ENCODE measurements at regions not wholly inside any gene's neighbourhood (a gene's known extent, or its start where the extent isn't known, plus 50 kb on each side); places are given as distances from the start of the nearest gene placed in this dataset.
"Not testable (repeated sequence)": the region's sequence is repeated elsewhere in the genome, so short reads cannot be mapped to it uniquely, and the experiment has no call there.

- no peak for DNase-seq
- TF ChIP-seq GATA1 (IDR thresholded peaks at IDR 0.05; ENCODE audit: low read depth, low read length) (no peak), POLR2A (IDR thresholded peaks at IDR 0.05; ENCODE audit: low read length) (no peak)
These were observed 563.1 kb upstream of the LINC00305 start for GRCh38 chr18:64712035-64712434.

GRCh38 chr18:64710105-64710861, 561.4 kb upstream of the LINC00305 start:
- no peak for DNase-seq
- no peak for TF ChIP-seq POLR2A (IDR thresholded peaks at IDR 0.05; ENCODE audit: low read length)
- TF ChIP-seq GATA1 (IDR thresholded peaks at IDR 0.05; ENCODE audit: low read depth, low read length) = no peak

GRCh38 chr18:64707052-64707451, 558.2 kb upstream of the LINC00305 start:
- TF ChIP-seq GATA1 (IDR thresholded peaks at IDR 0.05; ENCODE audit: low read depth, low read length) (no peak), POLR2A (IDR thresholded peaks at IDR 0.05; ENCODE audit: low read length) (no peak)
- no peak for DNase-seq

- no peak for TF ChIP-seq GATA1 (IDR thresholded peaks at IDR 0.05; ENCODE audit: low read depth, low read length)
- no peak for TF ChIP-seq POLR2A (IDR thresholded peaks at IDR 0.05; ENCODE audit: low read length)
- no peak for DNase-seq
These were observed 550.2 kb upstream of the LINC00305 start for GRCh38 chr18:64699081-64699480.

- no peak for TF ChIP-seq POLR2A (IDR thresholded peaks at IDR 0.05; ENCODE audit: low read length)
- no peak for TF ChIP-seq GATA1 (IDR thresholded peaks at IDR 0.05; ENCODE audit: low read depth, low read length)
- DNase-seq = no peak
These were observed 547.1 kb upstream of the LINC00305 start for GRCh38 chr18:64695851-64696553.

- no peak for DNase-seq
- TF ChIP-seq POLR2A (IDR thresholded peaks at IDR 0.05; ENCODE audit: low read length) (no peak), GATA1 (IDR thresholded peaks at IDR 0.05; ENCODE audit: low read depth, low read length) (no peak)
These were observed 544.9 kb upstream of the LINC00305 start for GRCh38 chr18:64693766-64694165.

- DNase-seq = no peak
- TF ChIP-seq GATA1 (IDR thresholded peaks at IDR 0.05; ENCODE audit: low read depth, low read length) (no peak), POLR2A (IDR thresholded peaks at IDR 0.05; ENCODE audit: low read length) (no peak)
These were observed 543.9 kb upstream of the LINC00305 start for GRCh38 chr18:64692826-64693225.

- no peak for DNase-seq
- TF ChIP-seq GATA1 (IDR thresholded peaks at IDR 0.05; ENCODE audit: low read depth, low read length) (no peak), POLR2A (IDR thresholded peaks at IDR 0.05; ENCODE audit: low read length) (no peak)
These were observed 530.2 kb upstream of the LINC00305 start for GRCh38 chr18:64679121-64679520.

- TF ChIP-seq POLR2A (IDR thresholded peaks at IDR 0.05; ENCODE audit: low read length) (no peak), GATA1 (IDR thresholded peaks at IDR 0.05; ENCODE audit: low read depth, low read length) (no peak)
These were observed 529.2 kb upstream of the LINC00305 start for GRCh38 chr18:64678048-64678447.

GRCh38 chr18:64674694-64675093, 525.8 kb upstream of the LINC00305 start:
- TF ChIP-seq POLR2A (IDR thresholded peaks at IDR 0.05; ENCODE audit: low read length) = no peak
- TF ChIP-seq GATA1 (IDR thresholded peaks at IDR 0.05; ENCODE audit: low read depth, low read length) = no peak
- DNase-seq = no peak

More at GRCh38 chr18:64678048-64678447, 529.2 kb upstream of the LINC00305 start:
- DNase-seq = no peak

GRCh38 chr18:64671293-64671692, 522.4 kb upstream of the LINC00305 start:
- not testable (repeated sequence) for DNase-seq

GRCh38 chr18:64668461-64668962, 519.6 kb upstream of the LINC00305 start:
- TF ChIP-seq GATA1 (IDR thresholded peaks at IDR 0.05; ENCODE audit: low read depth, low read length) (no peak), POLR2A (IDR thresholded peaks at IDR 0.05; ENCODE audit: low read length) (no peak)
- DNase-seq = no peak

GRCh38 chr18:64663086-64663485, 514.2 kb upstream of the LINC00305 start:
- DNase-seq = no peak
- TF ChIP-seq POLR2A (IDR thresholded peaks at IDR 0.05; ENCODE audit: low read length) (no peak), GATA1 (IDR thresholded peaks at IDR 0.05; ENCODE audit: low read depth, low read length) (no peak)

- no peak for DNase-seq
- TF ChIP-seq GATA1 (IDR thresholded peaks at IDR 0.05; ENCODE audit: low read depth, low read length) = no peak
- TF ChIP-seq POLR2A (IDR thresholded peaks at IDR 0.05; ENCODE audit: low read length) = no peak
These were observed 510.3 kb upstream of the LINC00305 start for GRCh38 chr18:64659196-64659595.

- TF ChIP-seq GATA1 (IDR thresholded peaks at IDR 0.05; ENCODE audit: low read depth, low read length) (no peak), POLR2A (IDR thresholded peaks at IDR 0.05; ENCODE audit: low read length) (no peak)
- no peak for DNase-seq
These were observed 504.2 kb upstream of the LINC00305 start for GRCh38 chr18:64653068-64653467.
